ENCODE measurements at regions not wholly inside any gene's neighbourhood (a gene's known extent, or its start where the extent isn't known, plus 50 kb on each side); places are given as distances from the start of the nearest gene placed in this dataset.

- no peak for DNase-seq (ENCODE audit: low read depth)
Measured at GRCh38 chr16:85561248-85562092, 51.7 kb upstream of the GSE1 start.

- no peak for DNase-seq (ENCODE audit: low read depth)
Measured at GRCh38 chr16:85562093-85562786, 50.9 kb upstream of the GSE1 start.

GRCh38 chr16:85563034-85563433 lies 50.1 kb upstream of the GSE1 start:
- no peak for DNase-seq (ENCODE audit: low read depth)

All from non-pigmented ciliary epithelial cell (primary cell).